GM12875 (cell line): ENCODE measurements at regions not wholly inside any gene's neighbourhood (a gene's known extent, or its start where the extent isn't known, plus 50 kb on each side); places are given as distances from the start of the nearest gene placed in this dataset.

Experiments
- H3K4me3 ChIP-seq: one replicate; pipeline ENCODE4 v1.5.1; 2011; ENCODE audit warnings: low read depth, low read length, control low read depth
- CTCF ChIP-seq: IDR thresholded peaks from 2 replicates; pipeline ENCODE4 v1.5.1; 2011; ENCODE audit warnings: low read depth, mild to moderate bottlenecking, control low read depth, inconsistent platforms, low read length, moderate library complexity, borderline replicate concordance; ENCODE audit not compliant: insufficient read depth

- no peak overlapping the region for H3K4me3 ChIP-seq
- no peak for TF ChIP-seq CTCF
These were observed 67.5 kb upstream of the ACTBL2 start for GRCh38 chr5:57550132-57550531.

GRCh38 chr5:57549566-57549965, 67.0 kb upstream of the ACTBL2 start:
- no peak for TF ChIP-seq CTCF
- H3K4me3 ChIP-seq, result no peak overlapping the region

- H3K4me3 ChIP-seq, result no peak overlapping the region
- TF ChIP-seq CTCF, result no peak
These were observed 58.2 kb upstream of the ACTBL2 start for GRCh38 chr5:57540823-57541222.

- no peak for TF ChIP-seq CTCF
- no peak overlapping the region for H3K4me3 ChIP-seq
These were observed 56.7 kb upstream of the ACTBL2 start for GRCh38 chr5:57539281-57539701.

- H3K4me3 ChIP-seq, result no peak overlapping the region
- TF ChIP-seq CTCF, result no peak
These were observed 55.8 kb upstream of the ACTBL2 start for GRCh38 chr5:57538341-57538955.

- no peak overlapping the region for H3K4me3 ChIP-seq
- TF ChIP-seq CTCF, result no peak
These were observed 55.2 kb upstream of the ACTBL2 start for GRCh38 chr5:57537811-57538210.
